GM12872 (cell line): ENCODE measurements at regions not wholly inside any gene's neighbourhood (a gene's known extent, or its start where the extent isn't known, plus 50 kb on each side); places are given as distances from the start of the nearest gene placed in this dataset.

Experiments
- TF ChIP-seq, protein P1 (sequence below): IDR thresholded peaks from 3 replicates; pipeline ENCODE4 v1.5.1; 2011; ENCODE audit warnings: low read depth, mild to moderate bottlenecking, low read length, moderate library complexity; ENCODE audit not compliant: insufficient read depth

DNA sequence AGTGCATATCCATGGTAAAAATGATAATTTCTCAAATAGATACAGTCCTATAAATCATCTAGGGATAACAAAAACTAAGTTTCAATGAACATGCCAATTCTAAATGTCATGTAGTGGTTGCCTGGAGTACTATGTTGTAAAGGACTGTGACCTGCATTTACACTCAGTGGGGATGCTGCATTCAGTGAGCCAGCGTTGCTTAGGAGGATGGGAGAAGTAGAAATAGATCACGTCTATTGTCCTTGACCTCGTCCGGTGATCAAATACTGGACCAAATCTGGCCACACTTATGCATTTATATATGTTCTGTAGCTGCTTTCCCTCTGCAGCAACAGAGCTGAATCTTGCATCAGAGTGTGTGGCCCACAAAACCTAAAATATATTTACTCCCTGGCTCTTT is 139.0 kb upstream of the ETAA1 start:
- TF ChIP-seq, protein P1, sequence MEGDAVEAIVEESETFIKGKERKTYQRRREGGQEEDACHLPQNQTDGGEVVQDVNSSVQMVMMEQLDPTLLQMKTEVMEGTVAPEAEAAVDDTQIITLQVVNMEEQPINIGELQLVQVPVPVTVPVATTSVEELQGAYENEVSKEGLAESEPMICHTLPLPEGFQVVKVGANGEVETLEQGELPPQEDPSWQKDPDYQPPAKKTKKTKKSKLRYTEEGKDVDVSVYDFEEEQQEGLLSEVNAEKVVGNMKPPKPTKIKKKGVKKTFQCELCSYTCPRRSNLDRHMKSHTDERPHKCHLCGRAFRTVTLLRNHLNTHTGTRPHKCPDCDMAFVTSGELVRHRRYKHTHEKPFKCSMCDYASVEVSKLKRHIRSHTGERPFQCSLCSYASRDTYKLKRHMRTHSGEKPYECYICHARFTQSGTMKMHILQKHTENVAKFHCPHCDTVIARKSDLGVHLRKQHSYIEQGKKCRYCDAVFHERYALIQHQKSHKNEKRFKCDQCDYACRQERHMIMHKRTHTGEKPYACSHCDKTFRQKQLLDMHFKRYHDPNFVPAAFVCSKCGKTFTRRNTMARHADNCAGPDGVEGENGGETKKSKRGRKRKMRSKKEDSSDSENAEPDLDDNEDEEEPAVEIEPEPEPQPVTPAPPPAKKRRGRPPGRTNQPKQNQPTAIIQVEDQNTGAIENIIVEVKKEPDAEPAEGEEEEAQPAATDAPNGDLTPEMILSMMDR = no peak

DNA sequence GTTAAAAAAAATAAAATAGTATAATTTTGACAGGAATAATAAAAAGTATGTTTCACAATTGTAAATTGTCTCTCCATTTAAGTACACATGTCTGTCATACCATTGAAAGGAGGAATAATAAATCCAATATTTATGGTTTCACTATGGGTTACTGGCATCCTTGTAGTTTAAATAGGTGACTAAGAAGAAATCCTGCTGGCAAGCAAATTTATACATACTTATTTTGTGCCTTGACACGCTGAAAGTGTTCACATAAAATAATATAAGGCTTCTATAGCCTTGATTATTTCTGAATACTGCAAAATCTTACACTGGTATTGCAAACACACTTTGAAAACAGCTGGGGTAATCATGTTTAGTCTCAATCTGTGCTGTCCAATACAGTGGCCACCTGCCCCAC is 138.3 kb upstream of the ETAA1 start:
- TF ChIP-seq, protein P1 = no peak

DNA sequence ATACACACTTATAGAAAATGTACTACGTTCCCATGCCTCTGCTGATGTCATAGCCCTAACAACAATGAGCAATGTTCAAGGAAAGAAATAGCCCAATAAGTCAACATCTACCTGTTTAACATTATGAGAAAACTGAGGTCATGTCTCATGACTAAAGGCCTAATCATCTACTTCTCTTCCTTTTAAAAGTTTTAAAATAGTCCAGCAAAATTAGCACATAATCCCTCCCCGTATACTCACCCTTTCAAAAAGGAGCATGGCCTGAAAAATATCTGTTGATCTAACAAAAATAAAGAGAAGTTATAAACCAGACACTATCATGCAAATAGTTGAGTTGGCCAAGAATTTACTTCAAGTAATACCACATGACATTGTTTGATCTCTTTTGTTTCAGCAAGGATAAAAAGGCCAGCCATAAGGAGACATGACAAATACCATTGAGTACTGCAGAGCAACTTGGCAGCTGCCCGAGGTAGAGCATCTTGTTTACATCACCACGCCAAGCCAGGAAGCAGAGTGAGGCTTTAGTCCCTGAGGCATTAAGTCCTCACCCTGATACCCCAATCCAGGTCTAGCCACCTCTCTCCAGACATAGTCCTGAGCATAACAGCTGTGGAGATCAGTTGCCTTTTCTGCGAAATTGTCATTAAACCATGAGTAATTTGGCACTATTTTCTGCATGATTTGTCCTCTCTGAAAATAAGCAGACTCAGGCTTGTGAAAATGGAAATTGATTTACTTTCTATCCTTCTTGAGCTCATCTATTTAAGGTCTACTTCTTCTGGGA is 137.4 kb upstream of the ETAA1 start:
- TF ChIP-seq, protein P1 = no peak

DNA sequence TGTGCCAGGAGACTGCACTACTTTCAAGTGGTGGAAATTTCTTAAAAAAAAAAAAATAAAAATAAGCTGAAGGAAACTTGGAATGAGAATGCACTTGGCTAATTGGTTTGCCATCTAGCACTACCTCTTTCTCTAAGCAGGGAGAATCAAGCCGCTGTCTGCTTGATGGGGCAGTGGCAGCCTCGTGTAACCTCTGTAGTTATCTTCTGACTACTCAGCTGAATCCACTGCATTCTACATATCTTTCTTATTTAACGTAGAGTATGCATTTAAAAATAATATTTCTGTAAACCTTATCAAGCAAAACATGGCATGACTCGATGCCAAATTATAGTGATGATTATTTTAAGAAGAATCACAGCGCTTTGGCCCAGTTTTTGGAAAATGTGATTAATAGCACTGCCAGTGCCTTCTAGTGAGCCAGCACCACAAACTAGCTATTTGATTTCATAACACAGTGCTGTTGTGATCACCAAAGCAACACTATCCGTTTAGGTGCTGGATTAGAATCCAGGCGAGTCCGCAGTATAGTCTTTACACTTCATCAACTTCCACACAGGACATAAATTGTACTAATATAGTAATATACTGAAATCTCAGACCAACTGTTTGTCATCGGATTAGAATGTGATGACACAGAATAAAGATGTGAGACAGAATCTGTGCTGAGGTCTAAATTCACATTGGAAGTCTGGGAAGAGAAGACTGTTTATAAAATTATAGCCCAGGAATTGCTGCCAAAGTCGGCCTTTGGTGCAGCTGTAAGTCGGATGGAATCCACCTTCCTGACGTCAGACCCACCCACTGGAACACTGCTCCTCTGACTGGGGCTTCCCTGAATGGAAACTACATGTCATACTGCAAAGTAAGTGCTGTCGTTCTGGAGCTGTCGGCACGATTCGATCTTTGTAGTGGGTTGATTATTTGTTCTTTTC is 136.5 kb upstream of the ETAA1 start:
- TF ChIP-seq, protein P1 = no peak

DNA sequence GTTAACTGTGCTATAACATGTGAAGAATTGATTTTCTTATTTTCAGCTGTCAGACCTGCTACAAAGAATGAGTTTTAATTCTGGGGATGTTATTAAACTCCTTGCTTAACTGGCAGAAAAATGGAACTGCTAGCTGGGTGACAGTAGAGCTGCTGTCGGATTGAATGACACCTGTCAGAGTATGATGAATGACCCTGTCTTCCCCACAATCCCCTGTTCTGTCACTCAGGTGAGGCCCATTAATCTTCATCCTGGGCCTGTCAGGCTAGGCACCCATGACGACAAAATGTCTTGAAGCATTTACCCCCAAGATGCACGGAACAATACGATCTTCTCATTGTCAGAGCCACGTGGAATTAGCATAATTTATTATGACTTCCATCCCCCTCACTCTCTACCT is 129.9 kb upstream of the ETAA1 start:
- TF ChIP-seq, protein P1 = no peak

DNA sequence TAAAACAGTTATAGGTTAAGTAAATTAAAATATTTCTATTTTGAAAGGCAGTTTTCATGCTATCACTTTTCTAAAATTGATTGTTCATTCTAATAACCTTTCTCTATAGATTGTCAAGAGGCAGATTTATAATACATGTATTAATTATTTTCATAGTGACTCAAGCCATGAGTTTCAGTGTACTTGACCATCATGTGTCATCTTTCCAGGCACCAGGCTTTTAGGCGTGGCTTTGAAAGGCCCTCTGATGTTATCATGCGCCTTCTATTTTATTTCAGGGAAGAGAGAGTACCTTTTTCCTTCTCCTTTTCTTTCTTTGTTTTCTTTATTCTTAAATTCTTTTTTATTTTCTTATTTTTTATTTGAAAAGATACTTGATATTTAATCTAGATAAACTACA is 128.3 kb upstream of the ETAA1 start:
- TF ChIP-seq, protein P1 = no peak

DNA sequence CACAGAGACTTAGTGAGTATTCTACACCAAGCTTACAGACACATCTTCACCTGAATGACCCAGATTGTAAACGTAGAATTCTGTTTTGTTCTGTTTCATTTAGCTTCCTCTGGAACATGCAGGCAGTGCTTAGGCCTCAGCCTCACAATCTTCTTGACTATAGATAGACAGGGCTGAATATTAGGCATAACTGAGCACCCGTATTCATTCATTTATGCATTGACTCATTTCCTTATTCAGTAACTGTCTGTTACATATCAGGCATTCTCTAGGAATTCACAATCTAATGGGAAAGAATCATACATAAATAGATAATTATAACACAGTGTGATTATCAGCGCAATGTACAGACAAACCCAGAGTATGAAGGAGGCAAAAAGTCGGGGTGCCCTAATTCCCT is 124.9 kb upstream of the ETAA1 start:
- TF ChIP-seq, protein P1 = no peak
